GM19395 (cell line): ENCODE measurements at regions not wholly inside any gene's neighbourhood (a gene's known extent, or its start where the extent isn't known, plus 50 kb on each side); places are given as distances from the start of the nearest gene placed in this dataset.
"Not testable (repeated sequence)": the region's sequence is repeated elsewhere in the genome, so short reads cannot be mapped to it uniquely, and the experiment has no call there.

Experiments used
- ATAC-seq: cut with Tn5 transposase; IDR thresholded peaks from one replicate; pipeline ENCODE4 v1.9.1; 2021; ENCODE audit warnings: mild to moderate bottlenecking, moderate library complexity; ENCODE audit not compliant: unreplicated experiment

DNA sequence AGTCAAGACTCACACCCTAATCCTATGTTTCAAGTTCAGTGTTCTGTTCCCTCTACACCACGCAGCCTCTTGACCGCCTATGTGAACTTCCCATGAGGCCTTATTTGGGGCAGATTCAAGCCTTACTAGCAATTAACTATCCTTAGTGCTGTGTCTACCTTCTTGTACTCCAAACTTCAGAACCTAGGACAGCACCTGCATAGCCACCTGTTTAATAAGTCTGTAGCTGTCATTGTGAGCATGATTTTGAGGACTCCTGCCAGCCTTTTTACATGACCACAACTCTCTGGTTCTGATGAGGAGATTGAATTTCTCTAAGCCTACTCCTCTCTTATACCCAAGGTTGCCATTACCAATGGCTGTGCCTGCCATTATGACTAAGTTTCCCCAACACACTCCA is 50.8 kb upstream of the PCSK1 start:
- ATAC-seq: no peak

DNA sequence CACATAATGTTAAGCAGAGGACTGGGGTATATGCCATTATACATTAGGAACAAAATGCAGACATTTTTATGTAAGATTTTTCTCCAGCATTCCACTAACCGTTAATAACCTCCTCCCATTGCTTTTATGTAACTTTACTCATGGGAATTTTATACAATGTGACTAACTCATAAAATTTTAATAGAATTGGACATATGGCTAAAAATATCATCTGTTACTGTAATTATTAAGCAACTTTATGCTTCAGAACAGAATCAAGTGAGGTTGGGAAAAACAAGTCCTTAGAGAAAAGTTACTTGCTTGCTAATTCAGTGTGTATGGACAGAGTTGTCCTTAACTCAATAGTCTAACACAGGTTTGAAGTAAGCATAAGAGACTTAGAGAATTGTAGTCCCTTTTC is 54.8 kb upstream of the PCSK1 start:
- ATAC-seq: no peak

DNA sequence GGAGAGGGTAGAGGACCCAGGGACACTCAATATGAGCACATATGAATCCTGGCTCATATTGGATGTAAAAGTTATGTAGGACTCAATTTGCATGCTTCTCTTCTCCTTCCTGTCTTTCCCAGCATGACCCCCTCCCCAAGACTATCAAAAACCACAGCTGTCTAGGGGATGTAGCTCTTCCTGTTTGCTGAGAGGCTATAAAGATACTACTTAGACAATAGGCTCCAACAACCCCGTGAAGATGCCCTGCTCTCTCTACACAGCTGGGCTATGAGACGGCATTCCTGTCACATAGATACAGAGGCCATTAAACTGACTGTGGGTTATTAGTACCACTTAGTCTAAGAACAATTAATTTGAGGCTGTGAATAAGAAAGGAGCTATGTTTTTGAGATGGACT is 56.5 kb upstream of the PCSK1 start:
- no peak for ATAC-seq

DNA sequence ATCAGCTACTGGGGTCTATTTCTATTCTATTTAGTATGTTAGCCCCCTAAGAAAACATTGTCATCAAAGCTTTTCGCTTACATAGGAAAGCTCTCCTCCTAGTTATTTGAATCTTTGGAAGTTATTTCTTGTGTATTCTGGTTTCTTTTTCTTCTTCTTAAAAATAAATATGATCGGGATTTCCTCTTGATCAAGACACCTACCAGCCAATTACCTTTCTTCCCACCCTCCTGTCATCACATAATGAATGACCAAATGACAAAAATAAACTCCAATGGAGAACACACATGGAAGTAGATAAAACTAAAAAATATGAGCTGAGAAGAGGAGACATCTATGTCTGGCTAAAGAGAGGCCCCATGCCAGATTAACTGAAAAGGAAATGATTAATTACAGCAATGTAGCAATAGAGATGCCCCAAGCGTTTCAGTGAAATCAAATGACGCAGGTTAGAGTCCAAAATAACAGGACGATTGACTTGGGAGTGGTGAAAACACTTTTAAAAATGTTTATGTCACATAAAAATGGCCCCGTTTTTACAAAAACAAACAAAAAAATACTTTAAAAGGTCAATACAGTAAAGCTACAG is 59.5 kb upstream of the PCSK1 start:
- no peak for ATAC-seq

DNA sequence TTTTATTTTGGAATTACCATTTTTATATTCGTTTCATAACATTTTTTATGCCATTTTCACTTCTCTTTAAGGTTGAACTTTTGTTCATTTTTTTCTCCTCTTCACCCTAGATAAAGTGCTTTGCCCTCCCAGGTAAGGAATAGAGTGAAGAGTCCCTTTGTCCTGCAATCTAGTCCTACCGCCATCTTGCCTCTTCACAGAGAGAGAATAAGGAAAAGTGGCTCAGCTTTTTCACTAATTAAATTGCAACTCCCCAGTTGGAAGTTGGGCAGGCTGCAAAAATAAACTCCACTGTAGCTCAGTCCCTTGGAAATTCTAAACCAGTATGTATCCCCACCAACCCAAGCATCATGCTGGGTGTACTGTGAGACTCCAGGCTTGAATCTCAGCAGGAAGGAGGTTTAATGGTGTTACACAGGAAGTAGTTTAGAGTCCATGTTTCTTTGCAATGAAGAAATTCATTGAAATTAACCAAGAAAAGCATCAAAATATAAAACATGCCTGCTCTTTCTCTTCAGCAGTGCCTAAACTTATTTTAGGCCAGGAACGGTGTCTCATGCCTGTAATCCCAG is 60.3 kb upstream of the PCSK1 start:
- no peak for ATAC-seq

DNA sequence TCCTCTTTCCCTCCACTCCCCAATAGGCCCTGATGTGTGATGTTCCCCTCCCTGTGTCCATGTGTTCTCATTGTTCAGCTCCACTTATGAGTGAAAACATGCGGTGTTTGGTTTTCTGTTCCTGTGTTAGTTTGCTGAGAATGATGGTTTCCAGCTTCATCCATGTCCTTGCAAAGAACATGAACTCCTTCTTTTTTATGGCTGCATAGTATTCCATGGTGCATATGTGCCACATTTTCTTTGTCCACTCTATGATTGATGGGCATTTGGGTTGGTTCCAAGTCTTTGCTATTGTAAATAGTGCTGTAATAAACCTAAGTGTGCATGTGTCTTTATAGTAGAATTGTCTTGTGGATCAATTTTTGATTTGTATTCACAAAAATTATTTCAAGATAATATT is 62.4 kb upstream of the PCSK1 start:
- not testable (repeated sequence) for ATAC-seq

DNA sequence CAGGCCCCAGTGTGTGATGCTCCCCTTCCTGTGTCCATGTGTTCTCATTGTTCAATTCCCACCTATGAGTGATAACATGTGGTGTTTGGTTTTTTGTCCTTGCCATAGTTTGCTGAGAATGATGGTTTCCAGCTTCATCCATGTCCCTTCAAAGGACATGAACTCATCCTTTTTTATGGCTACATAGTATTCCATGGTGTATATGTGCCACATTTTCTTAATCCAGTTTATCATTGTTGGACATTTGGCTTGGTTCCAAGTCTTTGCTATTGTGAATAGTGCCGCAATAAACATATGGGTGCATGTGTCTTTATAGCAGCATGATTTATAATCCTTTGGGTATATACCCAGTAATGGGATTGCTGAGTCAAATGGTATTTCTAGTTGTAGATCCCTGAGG is 64.0 kb upstream of the PCSK1 start:
- ATAC-seq: not testable (repeated sequence)

DNA sequence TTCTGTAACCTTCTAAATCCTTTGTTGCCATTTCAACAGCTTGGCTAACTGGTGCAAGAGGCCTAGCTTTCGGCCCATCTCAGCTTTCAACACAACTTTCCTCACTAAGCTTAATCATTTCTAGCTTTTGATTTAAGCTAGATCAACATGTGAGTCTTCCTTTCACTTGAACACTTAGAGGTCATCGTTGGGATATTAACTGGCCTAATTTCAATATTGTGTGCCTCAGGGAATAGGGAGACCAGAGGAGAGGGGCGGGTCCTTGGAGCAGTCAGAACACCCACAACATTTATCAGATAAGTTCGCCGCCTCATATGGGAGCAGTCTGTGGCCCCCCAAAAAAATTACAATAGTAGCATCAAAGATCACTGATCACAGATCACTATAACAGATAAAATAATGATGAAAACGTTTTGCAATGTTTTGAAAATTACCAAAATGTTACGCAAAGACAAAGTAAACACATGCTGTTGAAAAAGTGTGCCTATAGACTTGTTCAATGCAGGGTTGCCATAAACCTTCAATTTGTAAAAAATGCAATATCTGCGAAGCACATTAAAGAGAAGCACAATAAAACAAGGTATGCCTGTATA is 66.8 kb upstream of the PCSK1 start:
- ATAC-seq: no peak

DNA sequence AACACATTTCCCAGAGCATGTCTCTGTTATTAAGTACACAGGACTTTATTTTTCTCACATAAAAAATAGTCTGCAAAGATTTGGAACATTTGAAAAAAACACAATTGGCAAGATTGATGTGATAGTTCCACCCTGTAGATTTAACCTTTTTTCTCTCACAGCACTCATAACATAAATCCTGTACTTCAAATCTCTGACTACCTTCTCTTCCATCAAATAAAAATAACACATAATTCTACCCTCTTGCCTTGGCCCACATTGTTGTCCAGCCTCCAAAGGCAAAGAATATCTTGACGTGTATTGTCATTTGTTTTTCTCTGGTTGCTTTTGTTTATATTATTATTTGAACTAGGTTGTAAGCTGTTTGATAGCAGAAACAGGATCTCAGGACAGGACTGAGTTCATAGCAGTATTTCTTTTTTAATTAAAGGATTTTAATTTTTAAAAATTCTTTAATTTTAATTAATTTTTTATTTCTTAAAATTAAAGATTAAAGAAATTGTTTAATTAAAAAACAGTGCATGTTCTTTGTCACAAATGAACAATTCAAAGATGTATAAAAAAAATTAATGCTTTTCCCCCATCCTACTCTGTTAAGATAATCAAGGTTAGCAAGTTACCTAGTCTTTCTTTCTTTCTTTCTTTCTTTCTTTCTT is 69.1 kb upstream of the PCSK1 start:
- ATAC-seq: no peak

DNA sequence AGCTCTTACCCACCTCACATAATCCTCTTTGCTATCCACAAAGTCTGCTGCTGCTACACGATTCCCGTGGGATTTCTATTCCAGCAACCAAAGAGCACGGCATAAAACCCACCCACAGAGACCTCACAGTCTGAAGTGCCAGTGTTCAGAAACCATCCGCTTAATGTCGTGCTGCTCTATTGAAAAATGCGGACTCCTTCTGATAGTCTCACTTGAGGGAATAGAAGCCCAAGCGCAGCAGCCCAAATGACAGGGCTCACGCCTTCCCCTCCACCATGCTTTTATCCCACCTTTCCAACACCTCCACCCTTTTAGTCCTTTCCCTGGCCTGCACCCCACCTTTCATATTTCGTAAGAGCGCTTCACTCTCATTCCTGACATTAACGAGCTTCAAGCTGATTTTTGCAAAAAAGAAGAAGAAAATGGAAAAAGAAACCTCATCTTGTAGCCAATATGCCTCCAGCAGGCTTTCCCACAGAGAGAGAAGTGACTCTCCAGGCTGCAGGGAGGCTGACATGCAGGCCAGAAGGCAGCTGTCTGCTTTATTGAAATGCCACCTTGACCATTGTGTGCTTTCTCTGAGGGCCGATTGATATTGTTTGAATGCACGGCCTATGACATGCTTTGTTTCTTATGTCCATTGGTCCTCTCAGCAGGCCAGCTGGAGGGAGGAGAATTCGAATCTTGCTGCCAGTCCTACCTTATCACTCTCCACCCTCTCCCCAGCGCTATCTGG is 70.6 kb upstream of the PCSK1 start:
- ATAC-seq: no peak

DNA sequence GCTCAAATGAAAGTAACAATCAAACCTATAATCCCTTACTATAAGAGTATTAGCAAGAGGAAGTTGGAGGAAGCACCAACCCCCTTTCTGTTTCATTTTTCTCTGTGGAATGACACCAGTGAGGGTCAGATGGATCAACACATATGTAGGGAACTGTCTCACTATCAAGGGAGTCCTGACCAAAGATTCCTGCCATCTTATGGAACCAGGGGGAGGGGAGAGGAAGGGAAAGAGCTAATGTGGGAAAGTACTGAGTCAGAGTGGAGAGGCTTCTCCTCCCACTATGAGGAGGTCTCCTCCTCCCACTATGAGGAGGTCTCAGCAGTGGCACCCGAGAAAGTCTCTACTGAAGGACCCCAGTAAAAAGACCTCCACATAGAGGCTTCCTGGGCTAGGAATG is 73.3 kb upstream of the PCSK1 start:
- ATAC-seq: no peak

DNA sequence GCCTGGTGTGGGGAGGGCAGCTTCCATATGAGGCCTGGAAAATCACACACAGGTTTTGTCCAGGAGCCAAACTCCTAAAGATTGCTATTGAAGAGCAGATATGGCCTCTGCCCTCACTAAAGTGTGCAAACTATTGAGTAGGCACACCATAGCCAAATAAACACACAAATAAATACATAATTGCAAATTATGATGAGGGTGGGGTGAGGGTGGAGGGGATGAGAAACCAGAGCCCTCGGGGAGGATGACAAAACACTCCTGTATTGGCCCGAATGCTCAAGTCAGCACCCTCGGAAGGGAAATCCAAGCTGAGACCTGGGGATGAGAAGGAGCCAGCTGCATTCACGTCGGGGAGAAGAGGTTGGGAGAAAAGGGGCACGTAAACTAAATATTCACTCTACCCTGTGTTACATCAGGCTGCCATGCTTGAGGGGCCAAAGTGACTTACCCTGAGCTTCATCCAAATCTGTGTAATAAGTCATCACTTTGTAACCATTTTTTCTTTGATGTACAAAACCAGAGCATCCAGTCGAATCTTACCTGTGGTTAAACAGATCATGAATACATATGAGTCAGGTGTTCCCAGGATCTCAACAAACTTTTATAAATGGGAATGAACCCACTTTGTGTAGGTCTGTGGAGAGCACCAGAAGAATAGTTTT is 73.9 kb upstream of the PCSK1 start:
- no peak for ATAC-seq

DNA sequence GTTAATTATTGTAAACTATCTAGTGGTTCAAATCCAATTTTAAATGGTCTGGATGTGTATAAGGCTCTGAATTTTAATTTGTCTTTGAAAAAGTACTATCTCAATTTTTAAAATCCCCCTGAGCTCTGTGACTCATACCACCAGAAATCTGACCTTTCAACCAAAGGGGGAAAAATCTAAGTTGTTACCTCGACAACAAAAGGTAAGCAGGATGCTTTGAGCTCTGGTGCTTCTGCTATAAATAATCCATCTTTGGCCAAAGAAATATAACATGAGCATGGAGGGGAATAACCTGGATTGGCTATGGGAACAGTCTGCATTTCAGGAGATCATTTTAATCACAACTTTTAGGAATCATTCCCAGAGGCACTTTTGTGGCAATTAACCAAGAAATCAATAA is 76.3 kb upstream of the PCSK1 start:
- no peak for ATAC-seq

DNA sequence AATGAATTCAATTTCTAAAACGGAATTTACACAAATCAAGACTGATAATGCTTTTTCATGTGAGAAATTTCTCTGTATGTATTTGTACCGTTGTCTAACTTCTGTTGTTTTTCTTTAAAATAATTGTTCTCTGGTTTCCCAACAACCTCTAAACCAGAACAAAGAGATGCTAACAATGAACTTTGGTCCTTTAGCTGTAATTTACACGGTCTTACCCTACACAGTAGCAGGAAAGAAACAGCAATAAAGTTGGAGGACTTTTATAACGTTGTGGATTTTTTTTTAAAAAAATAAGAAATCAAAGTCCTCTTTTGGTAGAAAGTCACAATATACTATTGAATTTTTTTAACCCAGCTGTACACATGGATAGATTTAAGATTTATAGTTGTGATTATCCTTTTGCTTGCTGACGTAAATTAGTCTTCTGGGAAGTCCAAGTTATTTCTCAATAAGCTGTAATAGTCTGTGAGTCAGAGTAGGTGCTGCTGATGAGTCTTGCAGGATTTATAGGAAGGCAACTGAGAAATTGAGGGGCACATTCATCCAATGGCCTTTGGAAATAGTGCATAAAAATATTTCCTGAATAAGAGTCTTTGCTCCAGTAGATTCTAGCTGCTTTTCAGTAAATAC is 76.8 kb upstream of the PCSK1 start:
- no peak for ATAC-seq

DNA sequence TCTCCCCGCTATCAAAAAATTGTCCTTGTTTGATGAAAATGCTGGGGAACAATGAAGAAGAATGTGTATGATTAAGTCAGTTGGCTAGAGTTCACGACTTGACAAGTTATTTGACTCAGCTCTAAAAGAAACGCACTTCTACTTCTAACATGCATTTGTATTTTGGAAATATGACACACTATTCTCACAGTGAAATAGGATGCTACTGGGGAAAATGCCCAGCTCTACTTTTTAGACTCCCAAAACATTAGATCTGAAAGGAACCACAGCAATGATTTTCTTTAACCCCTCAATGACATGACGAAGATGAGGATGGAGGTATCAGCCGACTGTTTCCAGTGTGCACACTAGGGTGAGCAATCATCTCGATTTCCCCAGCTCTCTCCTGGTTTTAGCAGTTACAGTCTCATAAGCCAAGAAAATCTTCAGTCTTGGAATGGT is 83.6 kb upstream of the PCSK1 start:
- no peak for ATAC-seq

DNA sequence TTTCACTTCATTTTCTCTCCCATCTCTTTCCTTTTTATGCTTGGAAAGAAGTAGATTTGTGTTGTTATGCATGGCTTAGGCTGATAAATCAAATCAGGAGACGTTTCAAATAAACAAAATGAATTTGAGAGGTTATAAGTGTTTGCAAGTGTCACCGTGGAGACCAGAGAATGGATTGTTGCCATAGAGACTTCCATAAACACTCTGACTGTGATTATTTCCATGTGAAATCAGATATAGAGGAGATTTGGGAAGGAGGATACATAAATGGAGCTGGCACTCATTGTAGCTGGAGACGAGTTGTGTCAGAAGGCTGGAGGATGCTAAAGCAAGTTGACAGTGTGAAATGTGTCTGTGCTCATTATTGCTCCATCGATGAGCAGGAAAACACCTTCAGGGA is 84.2 kb upstream of the PCSK1 start:
- ATAC-seq: no peak

DNA sequence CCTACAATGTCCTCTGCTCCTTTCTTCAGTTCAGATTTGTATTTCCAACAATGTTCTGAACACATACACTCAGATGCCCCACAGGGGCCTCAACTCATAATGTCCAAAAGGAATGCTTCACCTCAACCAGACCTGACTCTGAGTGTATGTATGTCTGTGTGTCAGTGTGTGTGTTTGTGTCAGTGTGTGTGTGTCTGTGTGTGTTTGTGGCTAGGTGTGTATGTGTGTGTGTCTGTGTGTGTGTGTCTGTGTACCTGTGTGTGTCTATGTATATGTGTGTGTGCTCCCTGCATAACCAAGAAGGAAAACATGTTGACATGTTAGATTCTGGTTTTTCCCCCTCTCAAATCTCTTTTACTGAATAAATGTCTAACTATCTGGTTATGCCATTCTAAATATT is 87.3 kb upstream of the PCSK1 start:
- ATAC-seq: no peak

DNA sequence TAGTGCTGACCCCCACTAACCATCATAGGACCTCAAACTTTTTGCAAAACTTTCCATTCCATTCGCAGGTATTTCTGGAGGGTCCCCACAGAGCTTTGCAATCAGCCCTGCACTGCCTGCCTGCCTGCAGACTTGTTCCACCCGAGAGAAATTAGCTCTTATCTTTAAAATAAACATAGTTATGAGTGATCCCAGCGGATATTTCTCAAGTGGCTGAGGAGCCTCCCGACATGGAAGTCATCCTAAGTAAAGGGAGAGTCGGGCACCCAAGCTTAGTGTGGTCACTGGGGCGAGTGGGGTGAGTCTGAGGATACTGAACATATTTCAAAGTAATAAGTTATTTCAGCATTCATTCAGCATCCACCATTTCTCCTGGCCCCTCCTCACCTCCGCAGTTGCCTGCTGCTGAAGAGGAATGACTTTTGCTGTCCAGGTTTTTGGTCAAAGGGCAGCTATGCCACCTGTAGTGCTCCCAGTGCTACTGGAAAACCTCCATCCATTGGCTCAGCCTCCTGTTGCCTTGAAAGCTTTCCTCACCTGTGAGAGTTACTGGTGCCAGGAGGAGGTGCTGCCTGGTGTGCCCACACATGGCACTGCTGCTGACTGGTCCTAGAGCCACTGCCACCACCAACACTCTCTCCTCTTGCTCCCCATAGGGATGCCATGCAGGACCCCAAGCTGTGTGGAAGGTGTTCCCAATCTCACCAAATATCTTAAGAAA is 89.7 kb upstream of the PCSK1 start:
- ATAC-seq: no peak

DNA sequence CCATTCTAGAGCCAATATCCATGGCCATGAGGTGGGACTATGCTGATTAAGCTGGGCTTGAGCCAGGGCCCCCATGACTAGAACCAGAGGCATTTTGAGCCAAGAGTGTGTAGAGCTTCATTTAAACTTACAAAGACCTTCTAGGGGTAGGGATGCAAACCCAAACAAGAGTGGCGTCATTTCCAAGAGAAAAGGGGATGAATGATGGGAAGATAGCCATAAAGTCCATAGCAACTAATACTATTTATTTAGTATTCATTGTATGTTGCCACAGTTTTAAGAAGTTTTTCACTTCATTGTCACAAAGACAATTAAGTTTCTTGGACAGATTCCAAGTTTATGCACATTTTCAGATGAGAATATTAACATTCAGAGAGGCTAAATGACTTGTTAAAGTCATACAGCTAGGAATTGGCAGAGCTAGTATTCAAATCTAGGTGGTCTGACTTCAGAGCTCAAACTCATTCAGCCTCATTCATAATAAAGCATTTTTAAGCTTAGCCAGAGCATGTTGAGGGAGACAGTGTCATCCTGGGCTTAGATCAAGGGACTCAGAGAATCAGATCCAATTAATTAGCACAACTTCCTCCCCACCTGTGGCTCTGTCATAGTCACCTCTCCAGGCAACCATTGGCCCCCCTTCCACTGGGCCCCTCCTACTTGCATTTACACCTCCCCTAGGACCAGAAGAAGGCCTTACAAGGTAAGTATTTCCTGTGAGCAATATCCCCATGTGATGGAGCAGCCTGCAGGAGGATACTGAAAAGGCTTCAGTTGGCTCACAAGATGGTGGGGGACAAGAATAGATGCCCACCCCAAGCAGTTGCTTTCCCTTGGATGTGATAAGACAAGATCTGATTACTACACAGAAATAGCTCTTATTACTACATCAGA is 95.0 kb upstream of the PCSK1 start:
- no peak for ATAC-seq
